Activated naive CD4-positive, alpha-beta T cell treated with Interleukin-2 at 50 U/mL for 16 hours (primary cell): ENCODE measurements at regions not wholly inside any gene's neighbourhood (a gene's known extent, or its start where the extent isn't known, plus 50 kb on each side); places are given as distances from the start of the nearest gene placed in this dataset.

ENCODE experiments used
- DNase-seq: peaks from one replicate; pipeline ENCODE4 v3.0.0-alpha.2; 2020

- no peak for DNase-seq
Measured at GRCh38 chr6:170483413-170483812, 69.7 kb downstream of the PSMB1 start.

GRCh38 chr6:170480050-170480692 is 72.9 kb downstream of the PSMB1 start:
- DNase-seq = no peak

DNA sequence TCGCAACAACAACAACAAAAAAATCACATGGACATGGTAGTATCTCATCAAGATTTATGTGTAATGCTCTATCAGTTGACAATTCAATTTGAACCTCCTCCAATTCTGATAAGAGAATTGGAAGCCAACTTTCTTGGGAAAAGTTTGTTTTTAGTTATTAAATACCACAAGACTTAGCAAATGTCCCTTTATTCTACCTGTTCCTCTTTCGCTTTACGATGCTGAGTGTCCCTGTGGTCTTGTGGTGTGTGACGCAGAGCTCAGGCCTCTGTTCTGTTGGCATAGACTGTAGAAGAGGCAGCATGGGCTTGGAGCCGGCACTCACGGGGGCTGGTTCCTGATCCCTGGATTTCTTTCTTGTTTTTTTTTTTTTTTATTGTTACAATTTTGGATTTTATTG is 76.7 kb downstream of the PSMB1 start:
- DNase-seq = no peak

DNA sequence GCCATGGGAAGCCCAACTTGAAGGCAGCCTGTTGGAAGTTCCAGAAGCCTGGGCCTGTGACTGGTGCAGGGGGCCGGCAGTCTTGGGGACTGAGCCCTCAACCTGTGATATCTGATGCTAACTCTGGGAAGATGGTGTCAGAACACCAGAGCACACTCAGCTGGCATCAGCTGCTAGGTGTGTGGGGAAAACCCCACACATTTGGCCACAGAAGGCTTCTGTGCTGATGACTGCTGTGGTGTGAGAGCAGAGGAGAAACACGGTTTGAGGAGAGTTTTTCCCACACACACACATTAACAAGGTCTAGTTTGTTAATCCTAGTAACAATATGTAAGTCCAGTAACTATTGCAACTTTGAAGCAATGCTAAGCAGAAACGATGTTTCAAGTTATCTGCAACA is 78.0 kb downstream of the PSMB1 start:
- DNase-seq = no peak

DNA sequence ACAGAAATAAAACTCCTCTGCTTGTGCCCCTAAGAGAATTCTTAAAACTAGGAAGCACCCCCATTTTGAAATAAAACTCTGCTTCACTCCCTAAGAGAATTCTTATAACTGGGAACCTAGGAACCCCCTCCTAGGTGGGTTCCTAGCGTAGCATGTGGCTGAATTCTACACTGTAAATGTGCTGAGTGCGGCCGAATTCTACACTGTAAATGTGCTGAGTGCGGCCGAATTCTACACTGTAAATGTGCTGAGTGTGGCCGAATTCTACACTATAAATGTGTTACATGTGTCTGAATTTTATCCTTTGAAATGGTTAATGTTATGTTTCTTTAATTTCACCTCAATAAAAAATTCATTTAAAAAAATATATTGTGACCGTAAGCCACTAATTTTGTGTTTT is 79.3 kb downstream of the PSMB1 start:
- no peak for DNase-seq

DNA sequence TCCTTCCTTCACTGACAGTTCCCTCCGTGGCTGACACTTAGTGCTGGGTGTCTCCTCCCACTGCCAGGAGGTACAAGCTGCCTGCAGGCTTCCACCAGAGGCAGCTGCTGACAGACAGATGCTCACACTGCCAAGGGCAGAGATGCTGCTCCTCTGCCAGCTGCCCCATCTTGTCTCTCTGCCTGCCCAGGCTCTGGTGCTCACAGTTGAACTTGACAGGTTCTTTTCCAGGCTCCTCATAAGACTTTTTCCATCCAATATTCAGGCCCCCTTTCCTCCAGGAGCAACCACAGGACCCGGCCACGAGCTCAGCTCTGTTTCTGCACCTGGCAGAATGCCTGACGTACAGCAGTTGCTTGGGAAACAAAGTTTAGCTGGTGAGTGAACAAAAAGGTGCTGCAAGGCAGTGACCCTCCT is 79.8 kb downstream of the PSMB1 start:
- DNase-seq = no peak

DNA sequence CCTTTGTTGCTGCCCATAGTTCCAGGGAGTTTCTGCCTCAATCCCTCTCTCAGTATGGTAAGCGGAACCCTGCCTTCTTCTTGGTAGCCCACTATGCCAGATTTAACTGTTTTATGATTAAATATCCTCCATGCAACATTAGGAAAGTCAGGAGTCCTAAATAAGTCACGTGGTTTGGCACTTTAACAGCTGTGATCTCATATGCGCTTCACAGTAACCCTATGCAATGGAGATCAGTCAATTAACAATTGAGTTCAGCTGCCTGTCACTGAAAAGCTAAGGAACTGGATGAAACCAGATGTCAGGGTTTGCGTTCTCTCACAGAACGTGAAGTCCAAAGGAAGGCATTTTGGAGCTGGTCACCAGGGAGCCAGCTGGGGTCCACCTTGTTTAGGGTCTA is 81.6 kb downstream of the PSMB1 start:
- DNase-seq = no peak

DNA sequence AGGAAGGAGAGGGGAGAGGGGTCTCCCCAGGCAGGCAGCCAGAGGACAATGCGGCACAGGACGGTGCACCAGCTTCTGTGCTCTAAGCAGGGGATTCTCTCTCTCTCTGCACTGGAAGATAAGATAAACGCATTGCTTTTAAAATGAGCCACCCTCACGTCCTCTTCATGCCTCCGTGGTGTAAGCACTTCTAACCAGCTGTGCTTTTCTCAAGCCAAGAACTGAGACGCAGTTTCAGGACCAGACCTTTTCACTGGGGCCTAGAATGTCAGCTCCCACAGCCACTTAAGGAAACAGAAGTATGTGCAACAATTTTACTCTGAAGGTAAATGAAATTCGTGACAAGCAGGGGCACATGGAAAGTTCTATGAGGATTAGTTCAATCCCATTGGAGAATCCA is 82.4 kb downstream of the PSMB1 start:
- DNase-seq = no peak

DNA sequence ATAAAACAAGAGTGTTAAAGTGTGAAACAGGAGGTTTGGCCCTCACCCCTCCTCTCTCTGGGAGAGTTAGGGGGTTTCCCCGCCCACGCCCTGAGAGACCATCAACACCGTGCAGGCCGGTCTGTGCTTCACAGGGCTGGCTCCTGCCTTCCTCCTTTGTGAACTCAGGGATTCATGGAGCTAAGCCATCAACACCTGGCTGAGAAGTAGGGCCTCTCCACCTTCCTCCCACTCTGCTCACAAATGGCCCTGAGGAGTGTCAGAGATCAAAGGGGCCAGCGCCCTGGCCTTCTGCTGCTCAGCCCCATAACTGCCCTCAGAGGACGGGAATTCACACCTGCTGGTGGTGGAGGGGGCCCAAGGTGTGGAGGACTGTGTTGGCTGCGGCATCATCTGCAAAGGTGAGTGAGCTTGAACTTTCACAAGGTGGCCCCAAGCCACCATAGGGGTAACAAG is 88.6 kb downstream of the PSMB1 start:
- no peak for DNase-seq

GRCh38 chr6:170464080-170464479 is 89.0 kb downstream of the PSMB1 start:
- DNase-seq = no peak

DNA sequence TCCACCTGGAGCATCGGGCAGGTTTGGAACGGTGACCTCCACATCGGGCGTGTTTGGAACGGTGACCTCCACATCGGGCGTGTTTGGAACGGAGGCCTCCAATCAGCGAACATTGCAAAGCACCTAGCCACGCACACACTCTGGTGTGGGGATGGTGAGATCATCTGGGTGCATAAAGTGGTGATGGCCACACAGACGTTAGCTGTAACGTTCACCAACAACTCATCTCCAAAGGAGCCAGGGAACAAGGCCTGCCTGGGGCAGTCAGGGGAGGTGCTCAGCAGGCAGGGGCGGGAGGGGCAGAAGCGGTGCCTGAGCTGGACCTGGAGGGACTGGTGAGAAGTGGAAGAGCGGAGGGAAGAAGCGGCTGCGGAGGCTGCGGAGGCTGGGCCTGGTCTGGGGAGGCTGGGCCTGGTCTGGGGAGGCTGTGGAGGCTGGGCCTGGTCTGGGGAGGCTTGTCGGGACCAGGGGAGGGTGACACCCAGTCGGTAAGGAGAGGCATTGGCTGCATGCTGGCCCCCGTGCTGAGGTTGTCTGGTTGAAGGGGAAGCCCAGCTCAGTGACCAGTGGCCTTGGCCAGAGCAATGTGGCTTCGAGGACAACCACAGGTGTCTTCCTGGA is 89.9 kb downstream of the PSMB1 start:
- DNase-seq = no peak

- no peak for DNase-seq
Measured at GRCh38 chr6:170462366-170463020, 90.6 kb downstream of the PSMB1 start.

GRCh38 chr6:170461556-170462365 is 91.3 kb downstream of the PSMB1 start:
- DNase-seq = no peak

DNA sequence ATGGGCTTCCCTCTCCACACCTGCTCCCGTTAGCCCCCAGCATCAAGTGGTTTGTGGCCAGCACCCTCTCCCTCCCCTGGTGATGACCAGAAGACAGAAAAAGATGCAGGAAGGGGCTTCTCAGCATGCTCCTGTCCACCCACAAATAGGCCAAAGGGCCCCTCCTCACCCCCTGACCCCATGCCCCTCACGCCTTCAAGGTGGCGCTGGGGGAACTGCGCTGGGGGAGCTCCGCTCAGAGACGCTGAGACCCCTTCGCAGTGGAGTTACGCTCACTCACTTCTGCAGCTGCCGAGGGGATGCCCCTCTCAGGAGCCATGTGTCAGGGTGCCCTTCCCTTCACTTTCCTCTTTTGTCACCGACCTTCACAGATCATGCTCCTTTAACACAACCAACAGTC is 92.0 kb downstream of the PSMB1 start:
- no peak for DNase-seq

DNA sequence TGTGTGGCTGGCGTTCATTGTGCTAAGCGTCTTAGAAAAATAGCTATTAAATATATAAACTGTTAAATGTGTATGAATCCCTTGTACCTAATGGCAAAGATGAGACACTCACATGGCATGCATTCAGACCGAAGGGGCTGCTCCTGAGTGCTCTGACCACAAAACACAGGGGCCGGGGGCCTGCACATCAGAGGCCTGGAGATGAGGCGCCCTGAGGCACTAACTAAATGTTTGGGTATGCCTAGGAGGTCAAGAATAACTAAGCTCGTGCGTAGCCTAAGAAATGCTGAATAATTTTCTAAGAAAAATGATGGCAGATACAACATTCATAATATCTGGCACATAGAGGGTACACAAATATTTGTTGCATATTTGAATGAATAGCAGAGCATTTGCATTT is 92.5 kb downstream of the PSMB1 start:
- no peak for DNase-seq

GRCh38 chr6:170459451-170459850 is 93.7 kb downstream of the PSMB1 start:
- peak; percentile 10 for DNase-seq

DNA sequence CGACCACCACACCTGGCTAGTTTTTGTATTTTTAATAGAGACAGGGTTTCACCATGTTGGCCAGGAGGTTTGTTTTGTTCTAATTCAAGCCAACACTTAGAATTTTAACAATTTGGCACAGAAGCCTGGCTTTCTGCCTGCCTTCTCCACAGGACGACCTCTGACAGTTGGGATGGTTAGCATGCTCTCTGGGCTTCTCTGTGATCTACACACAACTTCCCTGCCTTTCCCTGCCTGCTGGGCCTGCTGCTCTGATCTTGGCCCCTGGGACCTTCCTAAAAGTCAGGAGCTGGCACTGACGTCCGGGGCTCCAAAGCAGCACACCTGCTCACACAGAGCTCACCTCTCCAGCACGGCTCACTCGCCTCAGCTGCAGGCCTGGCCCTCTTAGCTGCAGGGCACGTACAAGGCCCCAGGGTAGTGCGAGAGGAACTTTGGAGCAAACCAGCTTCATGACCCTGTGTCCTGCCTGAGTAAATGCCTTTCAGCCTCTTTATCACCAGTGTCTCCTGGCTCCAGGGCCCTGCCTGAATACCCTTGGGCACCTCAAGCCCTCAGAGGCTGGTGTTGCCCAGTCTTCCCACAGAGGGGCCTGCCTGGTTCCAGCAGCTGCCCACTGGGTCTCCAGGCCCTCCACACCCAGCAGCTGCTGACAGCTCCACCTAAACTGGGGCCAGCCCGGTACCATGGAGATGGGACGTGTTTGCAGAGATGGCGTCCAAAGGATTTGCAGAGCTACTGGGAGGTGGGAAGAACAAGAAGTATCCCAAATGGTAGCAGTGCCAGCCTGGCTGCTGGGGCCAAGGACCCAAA is 96.0 kb downstream of the PSMB1 start:
- no peak for DNase-seq
